EH (cell line): ENCODE measurements at regions not wholly inside any gene's neighbourhood (a gene's known extent, or its start where the extent isn't known, plus 50 kb on each side); places are given as distances from the start of the nearest gene placed in this dataset.
"Not testable (repeated sequence)": the region's sequence is repeated elsewhere in the genome, so short reads cannot be mapped to it uniquely, and the experiment has no call there.

Experiments used
- DNase-seq: peaks from one replicate; pipeline ENCODE4 v3.0.0-alpha.2; 2015; ENCODE audit warnings: low read depth

- no peak for DNase-seq
Observed at GRCh38 chr2:228589115-228589514, 407.6 kb upstream of the SPHKAP start.

GRCh38 chr2:228581731-228582130 is 400.2 kb upstream of the SPHKAP start:
- DNase-seq: peak; percentile 16

GRCh38 chr2:228575897-228576296 is 394.4 kb upstream of the SPHKAP start:
- peak; percentile 9 for DNase-seq

GRCh38 chr2:228568275-228568674 is 386.8 kb upstream of the SPHKAP start:
- not testable (repeated sequence) for DNase-seq

- no peak for DNase-seq
Observed at GRCh38 chr2:228561816-228562215, 380.3 kb upstream of the SPHKAP start.

- no peak for DNase-seq
Observed at GRCh38 chr2:228559774-228560415, 378.4 kb upstream of the SPHKAP start.

- peak; percentile 61 for DNase-seq
Observed at GRCh38 chr2:228556717-228557116, 375.2 kb upstream of the SPHKAP start.

- no peak for DNase-seq
Observed at GRCh38 chr2:228549441-228550007, 368.0 kb upstream of the SPHKAP start.

GRCh38 chr2:228548230-228548629 is 366.7 kb upstream of the SPHKAP start:
- DNase-seq: peak; percentile 73

- peak; percentile 81 for DNase-seq
Observed at GRCh38 chr2:228545748-228546145, 364.3 kb upstream of the SPHKAP start.

GRCh38 chr2:228545041-228545747 is 363.7 kb upstream of the SPHKAP start:
- DNase-seq: peak; percentile 84

- DNase-seq: no peak
Observed at GRCh38 chr2:228543117-228543516, 361.6 kb upstream of the SPHKAP start.

- no peak for DNase-seq
Observed at GRCh38 chr2:228542277-228542676, 360.8 kb upstream of the SPHKAP start.

- DNase-seq: peak; percentile 66
Observed at GRCh38 chr2:228541789-228542188, 360.3 kb upstream of the SPHKAP start.

GRCh38 chr2:228540976-228541375 is 359.5 kb upstream of the SPHKAP start:
- no peak for DNase-seq

- peak; percentile 18 for DNase-seq
Observed at GRCh38 chr2:228535396-228535795, 353.9 kb upstream of the SPHKAP start.

- no peak for DNase-seq
Observed at GRCh38 chr2:228533156-228533555, 351.7 kb upstream of the SPHKAP start.

GRCh38 chr2:228532233-228532632 is 350.7 kb upstream of the SPHKAP start:
- no peak for DNase-seq

- peak; percentile 40 for DNase-seq
Observed at GRCh38 chr2:228527197-228527881, 345.9 kb upstream of the SPHKAP start.

GRCh38 chr2:228526687-228527086 is 345.2 kb upstream of the SPHKAP start:
- no peak for DNase-seq

- no peak for DNase-seq
Observed at GRCh38 chr2:228522977-228523376, 341.5 kb upstream of the SPHKAP start.

GRCh38 chr2:228522276-228522675 is 340.8 kb upstream of the SPHKAP start:
- DNase-seq: peak; percentile 70

GRCh38 chr2:228519561-228519960 is 338.1 kb upstream of the SPHKAP start:
- no peak for DNase-seq
